ENCODE measurements at regions not wholly inside any gene's neighbourhood (a gene's known extent, or its start where the extent isn't known, plus 50 kb on each side); places are given as distances from the start of the nearest gene placed in this dataset.

DNA sequence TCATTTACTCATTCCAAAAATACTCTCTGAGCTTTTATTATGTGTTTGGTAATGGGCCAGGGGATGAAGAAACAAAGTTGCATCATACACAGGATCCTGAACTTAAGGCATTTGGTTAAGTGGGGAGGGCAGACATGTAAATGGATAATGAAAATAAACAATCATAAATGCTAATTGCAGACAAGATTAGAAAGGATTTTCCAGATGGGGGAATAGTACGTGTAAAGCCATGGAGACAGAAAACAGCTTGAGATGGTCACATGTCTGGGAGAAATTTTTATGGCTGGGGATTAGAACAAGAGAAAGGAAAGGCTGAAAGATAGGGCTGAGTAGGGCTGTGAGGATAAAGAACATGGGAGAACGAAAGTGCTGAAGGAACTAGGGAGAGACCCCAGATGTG, 534.3 kb upstream of the LARGE1 start:
- DNase-seq = no peak

DNA sequence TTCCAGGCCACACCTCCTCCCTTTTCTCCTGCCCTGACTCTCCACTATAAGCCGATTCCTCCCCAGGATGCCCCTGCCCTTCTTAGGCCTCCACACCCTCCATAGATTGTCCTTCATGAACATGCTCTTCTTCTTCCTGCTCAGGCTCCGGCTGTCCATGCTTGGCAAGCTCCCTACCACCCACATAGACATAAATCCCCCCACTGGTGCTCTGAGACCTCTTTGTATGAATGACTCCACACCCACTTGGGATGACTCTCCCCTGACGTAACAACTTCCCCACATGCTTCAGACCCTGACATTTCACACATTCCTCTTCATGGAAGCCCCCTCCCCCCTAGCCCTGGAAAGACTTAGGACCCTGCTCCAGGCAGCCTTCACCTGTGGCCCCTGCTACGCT, 542.5 kb upstream of the LARGE1 start:
- DNase-seq = no peak

DNA sequence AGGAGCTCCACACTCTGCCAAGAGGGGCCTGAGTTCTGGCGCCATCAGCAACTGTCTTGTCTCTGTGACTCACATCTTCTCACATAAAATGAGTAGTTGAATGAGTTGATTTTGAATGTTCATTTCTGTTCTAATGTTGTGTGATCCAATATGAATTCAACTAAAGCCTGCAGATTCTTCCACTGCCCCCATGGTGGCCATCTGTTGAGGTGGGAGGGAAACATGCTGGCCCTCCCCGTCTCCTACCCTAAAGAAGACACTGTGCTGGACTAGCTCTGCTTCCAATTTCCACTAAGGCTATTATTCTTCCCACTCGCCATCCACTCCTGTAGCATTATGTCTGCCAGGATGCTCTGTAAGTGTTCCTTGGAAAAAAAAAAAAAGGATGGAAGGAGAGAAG, 555.6 kb upstream of the LARGE1 start:
- DNase-seq = no peak

DNA sequence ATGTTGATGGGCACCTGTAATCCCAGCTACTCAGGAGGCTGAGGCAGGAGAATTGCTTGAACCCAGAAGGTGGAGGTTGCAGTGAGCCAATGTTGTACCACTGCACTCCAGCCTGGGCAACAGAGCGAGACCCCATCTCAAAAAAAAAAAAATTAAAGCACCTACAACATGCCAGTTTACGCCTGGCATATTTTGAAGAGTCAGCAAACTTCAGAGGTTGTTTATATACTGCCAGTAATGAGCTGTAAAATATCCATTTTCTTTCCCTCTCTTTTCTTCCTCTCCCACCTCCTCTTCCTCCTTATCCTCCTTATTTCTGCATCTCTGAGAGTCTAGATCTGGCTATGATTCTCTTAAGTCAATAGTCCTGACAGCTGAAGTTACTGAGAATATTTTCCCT, 556.5 kb upstream of the LARGE1 start:
- DNase-seq = no peak

DNA sequence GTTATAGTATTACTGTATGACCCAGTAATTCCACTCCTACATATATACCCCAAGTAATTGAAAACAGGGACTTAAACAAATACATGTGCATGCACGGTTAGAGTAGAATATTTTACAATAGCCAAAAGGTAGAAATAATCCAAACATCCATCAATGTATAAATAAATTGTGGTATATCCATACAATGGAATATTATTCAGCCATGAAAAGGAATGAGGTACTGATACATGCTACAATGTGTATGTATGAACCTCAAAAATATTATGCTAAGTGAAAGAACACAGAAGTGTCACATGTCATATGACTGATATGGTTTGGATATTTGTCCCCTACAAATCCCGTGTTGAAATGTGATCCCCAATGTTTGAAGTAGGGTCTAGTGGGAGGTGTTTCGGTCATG, 560.8 kb upstream of the LARGE1 start:
- no peak for DNase-seq

DNA sequence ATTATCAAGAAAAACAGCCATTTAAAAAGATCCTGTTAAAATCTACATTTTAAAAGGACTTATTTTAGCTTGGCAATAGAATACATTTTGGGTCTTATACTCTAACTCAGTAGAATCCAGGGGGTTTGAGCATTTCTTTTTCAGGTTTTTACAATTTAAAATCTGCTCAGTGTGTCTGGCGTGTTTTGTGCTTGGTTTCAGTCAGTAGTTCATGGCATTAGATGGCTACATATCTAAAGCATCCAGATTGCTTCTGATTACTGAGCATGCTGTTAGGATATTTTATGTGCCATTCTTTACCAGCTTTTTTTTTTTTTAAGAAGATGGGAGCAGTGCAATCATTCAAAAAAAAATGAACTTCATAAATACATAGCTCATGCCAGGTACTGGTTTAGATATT, 566.1 kb upstream of the LARGE1 start:
- no peak for DNase-seq

DNA sequence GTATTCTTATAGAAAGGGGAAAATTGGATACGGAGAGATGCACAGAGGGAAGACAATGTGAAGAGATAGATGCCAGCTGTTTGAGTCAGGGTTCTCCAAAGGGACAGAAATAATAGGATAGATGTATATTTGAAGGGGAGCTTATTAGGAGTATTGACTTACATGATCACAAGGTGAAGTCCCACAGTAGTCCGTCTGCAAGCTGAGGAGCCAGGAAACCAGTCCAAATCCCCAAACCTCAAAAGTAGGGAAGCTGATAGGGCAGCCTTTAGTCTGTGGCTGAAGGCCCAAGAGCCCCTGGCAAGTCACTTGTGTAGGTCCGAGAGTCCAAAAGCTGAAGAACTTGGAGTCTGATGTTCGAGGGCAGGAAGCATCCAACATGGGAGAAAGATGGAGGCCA, 569.6 kb upstream of the LARGE1 start:
- no peak for DNase-seq

DNA sequence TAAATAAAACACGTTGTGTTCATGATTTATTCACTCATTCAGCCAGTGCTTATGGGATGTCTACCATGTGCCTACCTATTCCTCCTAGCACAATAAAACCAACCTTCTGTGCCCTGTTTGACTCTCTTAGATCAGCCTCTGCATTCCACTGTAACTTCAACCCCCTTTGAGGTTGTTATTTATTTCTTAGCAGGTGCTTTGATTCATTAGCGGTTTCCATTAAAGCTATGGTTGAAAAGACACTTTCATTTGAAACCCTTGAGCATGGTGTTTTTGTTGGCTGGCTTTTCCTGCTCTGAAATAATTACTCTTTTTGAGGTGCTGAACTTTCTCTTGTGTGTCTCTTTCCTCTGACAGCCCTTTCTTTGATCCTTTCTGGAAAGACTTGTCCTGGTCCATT, 570.6 kb upstream of the LARGE1 start:
- no peak for DNase-seq

DNA sequence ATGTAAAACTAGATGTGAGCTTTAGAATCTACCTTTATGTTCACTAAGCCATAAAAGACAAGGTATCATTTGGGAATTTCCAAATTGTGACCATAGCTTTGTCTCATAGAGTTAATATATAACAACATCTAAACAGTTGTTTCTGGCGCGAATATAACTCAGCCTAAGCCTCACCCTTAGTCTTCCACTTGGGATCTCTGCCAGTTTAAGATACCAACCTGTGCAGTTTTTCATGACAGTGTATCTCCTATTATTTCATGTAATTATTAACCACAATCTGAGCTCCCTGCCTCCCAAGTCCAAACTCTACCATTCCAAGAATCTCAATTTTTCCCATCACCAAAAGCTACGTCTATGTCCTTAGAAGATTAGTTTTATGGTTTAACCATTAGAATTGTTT, 572.5 kb upstream of the ISX start:
- DNase-seq = no peak

DNA sequence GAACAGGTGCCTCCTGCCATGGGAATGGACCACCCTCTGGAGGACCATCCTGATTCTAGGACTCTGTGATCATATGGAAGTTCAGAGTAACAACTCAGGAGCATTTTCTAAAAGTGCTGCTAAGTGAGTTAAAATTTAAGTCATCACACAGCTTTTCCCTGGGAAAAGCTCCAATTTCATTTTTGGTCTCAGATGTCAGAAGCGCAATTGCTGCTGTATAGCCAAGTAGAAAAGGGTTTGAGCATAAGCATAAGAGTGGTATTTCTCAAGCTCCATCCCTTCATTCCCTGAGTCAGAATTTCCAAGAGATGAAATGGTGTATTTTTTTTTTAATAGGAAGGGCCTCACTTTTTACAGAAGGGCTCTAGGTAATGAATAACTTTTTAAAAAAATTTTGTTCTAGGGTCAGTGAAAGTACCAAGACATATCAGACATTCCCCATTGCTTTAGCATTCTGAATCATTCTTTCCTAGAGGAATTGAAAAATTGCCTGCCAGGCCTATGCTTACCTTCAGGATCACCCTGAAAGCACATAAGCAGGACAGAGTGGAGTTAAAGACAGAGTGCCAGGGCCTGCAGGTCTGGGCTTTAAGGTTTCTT, 564.5 kb upstream of the ISX start:
- DNase-seq = no peak

DNA sequence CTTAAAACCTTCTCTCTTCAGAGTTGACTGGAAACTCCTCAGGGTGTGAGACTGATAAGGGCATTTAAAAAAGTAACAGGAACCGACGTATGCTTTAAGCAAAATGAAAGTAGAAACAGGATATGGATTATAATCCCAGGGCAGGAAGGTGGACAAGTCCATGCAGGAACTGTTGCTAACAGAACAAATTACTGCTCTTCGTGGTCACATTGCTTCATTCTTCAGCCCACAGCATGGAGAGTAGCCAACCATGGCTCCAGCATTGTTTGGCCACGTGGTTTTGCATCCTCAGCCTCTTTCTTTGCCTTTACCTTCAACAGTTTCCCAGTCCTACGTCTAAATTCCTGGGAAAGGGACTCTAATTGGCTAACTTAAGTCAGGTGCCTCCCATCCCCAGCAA, 563.1 kb upstream of the ISX start:
- no peak for DNase-seq

DNA sequence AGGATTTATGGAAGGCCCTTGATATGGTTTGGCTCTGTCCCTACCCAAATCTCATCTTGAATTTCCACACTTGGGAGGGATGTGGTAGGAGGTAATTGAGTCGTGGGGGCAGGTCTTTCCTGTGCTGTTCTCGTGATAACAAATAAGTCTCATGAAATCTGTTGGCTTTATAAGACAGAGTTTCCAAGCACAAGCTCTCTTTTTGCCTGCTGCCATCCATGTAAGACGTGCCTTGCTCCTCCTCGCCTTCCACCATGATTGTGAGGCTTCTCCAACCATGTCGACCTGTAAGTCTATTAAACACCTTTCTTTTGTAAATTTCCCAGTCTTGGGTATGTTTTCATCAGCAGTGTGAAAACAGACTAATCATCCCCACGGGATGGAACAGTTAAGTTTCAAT, 557.2 kb upstream of the ISX start:
- DNase-seq = no peak

DNA sequence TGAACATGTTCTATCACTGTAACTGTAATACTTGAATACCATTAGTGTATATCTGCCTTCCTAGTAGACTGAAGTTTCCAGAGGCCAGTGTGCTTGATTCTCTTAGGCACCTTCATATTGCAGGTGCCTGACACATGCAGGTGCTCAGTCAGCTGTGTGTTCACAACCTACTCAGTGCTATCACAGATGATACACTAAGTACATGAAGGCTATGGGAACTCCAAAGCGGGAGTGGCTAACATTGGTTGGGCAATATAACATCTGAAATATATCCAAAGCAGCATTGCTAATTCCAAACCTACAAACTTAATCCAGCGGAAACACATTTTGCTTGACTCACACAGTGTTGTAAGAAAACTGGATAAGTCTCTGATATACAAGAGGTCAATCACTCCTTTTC, 539.3 kb upstream of the ISX start:
- no peak for DNase-seq

DNA sequence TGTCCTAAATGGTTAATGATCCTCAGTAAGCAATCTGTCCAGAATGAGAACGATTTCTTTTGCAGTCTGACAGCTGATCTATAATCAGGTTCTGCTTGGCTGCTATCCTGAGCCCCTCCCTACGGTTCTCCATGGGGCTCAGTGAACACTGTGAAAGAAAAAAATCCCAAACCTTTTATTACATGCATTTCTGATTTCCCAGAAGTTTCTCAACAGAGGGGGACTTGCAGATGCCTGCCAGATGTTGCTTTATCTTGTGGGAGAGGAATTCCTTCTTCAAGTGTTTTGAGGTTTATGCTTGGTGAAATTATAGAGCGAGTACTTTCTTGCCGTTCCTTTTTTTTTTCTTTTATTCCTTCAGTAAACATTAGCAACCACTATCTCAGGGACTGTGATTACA, 531.9 kb upstream of the ISX start:
- no peak for DNase-seq

DNA sequence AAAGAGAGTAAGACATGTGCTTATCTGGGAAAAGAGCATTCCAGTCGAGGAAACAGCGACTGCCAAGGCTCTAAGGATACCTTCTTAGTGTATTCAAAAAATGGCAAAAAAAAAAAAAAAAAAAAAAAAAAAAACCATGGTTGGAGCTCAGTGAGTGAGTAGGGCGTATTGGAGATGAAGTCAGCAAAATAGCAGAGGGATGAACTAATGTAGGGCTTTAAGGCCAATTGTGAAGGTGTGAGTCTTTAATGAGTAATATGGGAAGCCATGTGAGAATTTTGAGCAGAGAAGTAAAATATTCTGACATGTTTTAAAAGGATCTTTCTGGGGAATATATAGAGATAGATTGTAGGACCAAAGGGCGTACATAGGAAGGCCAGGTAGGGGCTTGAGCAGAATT, 498.6 kb upstream of the ISX start:
- DNase-seq = no peak

DNA sequence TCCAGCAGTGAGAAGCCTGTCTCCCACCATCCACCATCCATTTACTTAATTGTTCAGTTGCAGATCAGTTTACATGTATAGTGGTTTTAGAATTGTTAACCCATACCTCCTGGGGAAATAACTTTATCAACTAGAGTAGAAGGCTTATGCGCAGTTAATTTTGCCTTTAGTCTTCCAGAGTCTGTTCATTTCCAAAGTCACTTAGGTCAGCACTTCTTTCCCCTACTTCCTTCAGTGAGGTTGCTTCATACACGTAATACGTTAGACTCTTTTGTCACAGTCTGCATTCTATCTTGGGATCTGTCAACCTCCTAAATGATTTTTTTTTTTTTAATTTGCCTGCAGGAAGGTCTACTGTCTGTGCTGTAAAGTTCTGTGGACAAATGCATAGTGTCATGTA, 495.6 kb upstream of the ISX start:
- DNase-seq = no peak

DNA sequence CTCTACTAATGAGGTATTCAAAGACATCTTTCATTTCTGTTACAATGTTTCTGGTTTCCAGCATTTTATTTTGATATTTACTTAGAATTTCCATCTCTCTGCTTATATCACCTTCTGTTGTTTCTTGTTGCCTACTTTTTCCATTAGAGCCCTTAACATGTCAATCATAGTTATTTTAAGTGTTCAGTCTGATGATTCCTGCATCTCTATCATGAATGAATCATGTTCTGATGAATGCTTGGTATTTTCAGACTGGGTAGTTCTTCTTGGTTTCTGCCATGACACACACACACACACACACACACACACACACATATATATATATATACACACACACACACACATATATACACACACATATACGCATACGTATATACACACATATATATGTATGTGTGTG, 486.4 kb upstream of the ISX start:
- DNase-seq = no peak

DNA sequence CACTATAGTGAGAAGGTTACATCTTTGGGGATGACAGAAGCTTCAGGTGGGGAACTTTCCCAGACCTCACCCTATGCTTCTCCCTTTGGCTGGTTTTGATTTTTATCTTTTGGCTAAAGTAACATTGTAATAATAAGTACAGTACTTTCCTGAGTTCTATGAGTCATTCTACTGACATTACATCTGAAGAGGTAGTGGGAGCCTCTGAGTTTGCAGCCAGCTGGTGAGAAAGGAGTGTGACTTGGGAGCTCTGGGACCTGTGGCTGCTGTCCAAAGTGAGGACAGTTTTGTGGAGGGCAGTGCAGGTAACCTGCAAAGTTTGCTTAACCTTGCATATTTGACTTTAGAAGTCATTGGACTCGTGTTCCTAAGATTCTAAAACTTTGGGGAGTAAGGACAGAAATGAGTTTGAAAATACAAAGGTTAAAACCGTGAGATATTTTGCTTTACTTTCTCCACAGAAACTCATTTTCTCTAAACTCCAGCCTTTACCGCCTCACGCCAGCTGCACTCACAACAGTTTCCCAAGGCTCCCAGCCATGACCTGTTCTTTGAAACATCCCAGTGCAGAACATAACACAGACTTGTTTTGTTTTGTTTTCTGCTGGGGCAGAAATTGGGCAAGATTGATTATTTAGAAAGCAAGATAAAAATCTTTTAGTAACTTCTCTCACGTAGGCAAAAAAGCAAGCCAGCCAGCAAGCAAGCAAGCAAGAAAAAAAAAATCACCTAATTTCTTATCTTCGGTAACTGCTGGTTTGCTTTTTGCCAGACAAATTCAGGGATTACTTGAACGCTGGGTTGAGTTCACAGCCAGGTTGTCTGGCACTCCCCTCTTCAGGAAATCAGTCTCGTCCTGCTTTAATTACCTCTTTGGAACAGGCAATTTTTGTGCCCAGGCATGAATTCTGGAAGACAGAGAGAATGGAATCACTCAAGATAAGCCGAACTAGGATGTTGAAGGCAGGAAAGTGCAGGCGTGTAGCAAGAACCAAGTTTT, 478.3 kb upstream of the ISX start:
- no peak for DNase-seq

DNA sequence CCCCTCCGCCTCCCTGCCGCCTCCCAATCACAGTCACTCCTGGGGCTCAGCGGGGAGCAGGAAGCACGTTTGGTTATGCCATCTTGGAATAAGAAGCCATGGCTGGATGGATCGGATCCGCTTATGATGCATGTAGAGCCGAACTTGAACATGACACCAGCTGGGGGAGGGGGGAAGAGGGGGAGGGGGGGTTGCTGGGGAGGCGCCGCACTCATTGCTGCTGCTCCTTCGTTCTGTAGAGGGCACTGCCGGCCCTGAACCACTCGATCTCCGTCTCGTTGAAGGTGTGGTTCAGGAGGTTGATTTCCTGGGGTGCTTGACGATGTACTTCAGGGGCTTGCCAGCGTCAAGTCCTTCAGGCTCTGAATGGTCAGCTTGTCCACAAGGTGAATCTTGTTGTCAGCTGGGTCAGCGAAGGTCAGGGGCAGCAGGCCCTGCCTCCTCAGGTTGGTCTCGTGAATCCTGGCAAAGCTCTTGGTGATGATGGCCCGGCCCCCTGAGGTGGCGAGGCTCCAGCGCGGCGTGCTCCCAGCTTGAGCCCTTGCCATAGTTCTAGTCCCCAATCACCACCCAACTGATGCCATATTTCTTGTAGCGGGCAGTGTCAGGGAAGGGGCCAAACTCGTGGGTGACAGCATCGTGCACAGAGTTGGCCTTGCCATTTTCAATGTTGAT, 476.9 kb upstream of the ISX start:
- DNase-seq = no peak

DNA sequence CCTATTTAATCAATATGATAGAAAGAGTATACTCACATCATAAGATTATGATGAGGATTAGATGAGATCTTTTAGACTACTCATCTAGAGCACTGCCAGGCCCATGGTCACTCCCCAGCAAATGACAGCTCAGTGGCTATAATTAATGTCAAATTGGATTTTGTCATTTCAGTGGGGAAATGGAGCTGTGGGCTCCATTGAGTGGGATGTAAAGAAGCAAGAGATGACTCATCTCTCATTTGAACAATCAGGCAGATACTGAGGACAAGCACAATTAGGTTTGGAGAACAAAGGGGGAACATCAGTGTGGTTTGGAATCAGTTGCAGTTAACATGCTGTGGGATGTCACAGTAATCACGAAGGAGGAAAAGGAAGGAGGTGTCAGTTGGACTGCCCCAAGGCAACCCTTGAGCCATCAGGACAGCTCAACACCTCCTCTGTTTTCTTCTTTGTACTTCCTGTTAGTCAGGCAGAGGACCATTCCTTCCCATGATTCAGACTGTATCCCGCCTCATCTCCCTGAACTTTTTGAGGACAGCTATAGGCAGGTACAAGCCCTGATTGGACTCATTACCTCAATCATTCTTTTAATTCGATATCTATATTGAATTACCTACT, 473.7 kb upstream of the ISX start:
- DNase-seq = no peak

DNA sequence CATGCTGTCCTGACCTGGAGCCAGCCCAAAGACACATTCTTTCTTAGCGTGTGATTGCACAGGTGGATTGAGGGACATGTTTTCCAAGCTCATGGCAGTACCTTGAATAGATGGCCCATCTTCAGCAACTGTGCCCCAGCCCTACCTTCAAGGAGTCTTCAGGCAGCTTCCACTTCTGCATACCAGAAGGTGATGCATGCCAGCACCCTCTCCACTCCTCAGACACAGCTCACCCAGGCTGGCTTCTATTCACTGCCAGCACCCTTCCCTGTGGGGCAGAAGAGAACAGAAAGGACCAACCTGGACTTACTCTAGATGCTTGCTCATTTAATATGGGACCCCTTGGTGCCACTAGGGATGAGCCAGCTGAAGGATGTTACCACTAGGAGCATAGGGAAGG, 466.4 kb upstream of the ISX start:
- no peak for DNase-seq

DNA sequence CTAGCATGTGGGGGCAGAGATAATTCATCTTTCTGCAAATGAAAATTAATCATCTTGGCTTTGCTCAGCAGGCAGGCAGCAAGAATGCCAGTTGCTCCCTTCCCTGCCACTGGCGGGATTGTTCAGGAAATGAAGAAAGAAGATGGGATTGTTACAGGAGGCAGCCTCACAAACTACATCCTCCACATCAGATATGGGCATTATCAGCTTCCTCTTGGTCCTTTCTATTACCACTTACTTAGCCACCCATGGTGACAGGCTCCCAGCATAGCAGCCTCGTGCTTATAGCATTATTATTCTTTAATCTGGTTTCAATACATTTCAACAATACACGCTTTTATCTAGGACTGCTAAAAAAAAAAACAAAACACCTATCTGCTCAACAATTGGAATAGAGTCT, 461.6 kb upstream of the ISX start:
- no peak for DNase-seq

DNA sequence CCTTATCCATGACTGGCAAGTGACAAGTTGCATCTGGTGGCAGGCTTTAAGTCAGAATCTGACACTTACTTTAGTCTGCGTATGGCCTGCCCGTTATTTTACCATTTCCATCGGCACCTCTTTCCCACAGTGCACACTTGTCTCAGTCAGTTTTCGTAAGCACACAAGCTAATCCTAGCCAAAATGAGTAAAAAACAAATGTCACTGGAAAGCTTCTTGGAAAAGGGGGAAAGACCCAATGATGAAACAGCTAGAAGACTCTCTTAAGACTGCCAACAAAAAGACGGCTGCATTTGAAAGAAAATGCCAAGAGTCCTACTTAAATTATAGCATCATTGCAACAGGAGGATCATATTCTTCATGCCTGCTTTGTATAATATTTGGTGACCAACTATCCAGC, 457.9 kb upstream of the ISX start:
- DNase-seq = no peak

All from suppressor macrophage (primary cell).